ENCODE measurements at regions not wholly inside any gene's neighbourhood (a gene's known extent, or its start where the extent isn't known, plus 50 kb on each side); places are given as distances from the start of the nearest gene placed in this dataset.

GRCh38 chr11:109077291-109077920, 344.6 kb upstream of the C11orf87 start:
- intact Hi-C loops (cut with DNase I, micrococcal nuclease) = no loop called here
- no peaks in the 10 kb centered on the region for H3K27me3 Mint-ChIP-seq
- ChIA-PET CTCF (no interaction called here), POLR2A (no interaction called here)
- H3K36me3 Mint-ChIP-seq (ENCODE audit: low read depth) = no peaks in the 10 kb centered on the region
- H3K4me1 Mint-ChIP-seq = no peaks in the 10 kb centered on the region
- H3K4me3 Mint-ChIP-seq = no peak overlapping the region
- DNase-seq = no peak
- H3K9me3 Mint-ChIP-seq (ENCODE audit: low read depth) = no peaks in the 10 kb centered on the region
- no peak overlapping the region for H3K27ac Mint-ChIP-seq
- no peak for ATAC-seq

- no peak for DNase-seq
- H3K27ac Mint-ChIP-seq = no peak overlapping the region
- H3K4me1 Mint-ChIP-seq = no peaks in the 10 kb centered on the region
- ChIA-PET POLR2A (no interaction called here), CTCF (no interaction called here)
- H3K27me3 Mint-ChIP-seq = no peaks in the 10 kb centered on the region
- no peak for ATAC-seq
- intact Hi-C loops (cut with DNase I, micrococcal nuclease) = no loop called here
- H3K4me3 Mint-ChIP-seq = no peak overlapping the region
- peaks cover 2% of the 10 kb centered on the region for H3K9me3 Mint-ChIP-seq (ENCODE audit: low read depth)
- no peaks in the 10 kb centered on the region for H3K36me3 Mint-ChIP-seq (ENCODE audit: low read depth)
Measured at GRCh38 chr11:109085708-109086373, 336.1 kb upstream of the C11orf87 start.

- H3K27ac Mint-ChIP-seq = no peak overlapping the region
- H3K9me3 Mint-ChIP-seq (ENCODE audit: low read depth) = peaks cover 2% of the 10 kb centered on the region
- ATAC-seq (no peak), DNase-seq (no peak)
- POLR2A ChIA-PET = no interaction called here
- no peaks in the 10 kb centered on the region for H3K27me3 Mint-ChIP-seq
- intact Hi-C loops (cut with DNase I, micrococcal nuclease) = no loop called here
- H3K4me1 Mint-ChIP-seq = no peaks in the 10 kb centered on the region
- no peak overlapping the region for H3K4me3 Mint-ChIP-seq
- H3K36me3 Mint-ChIP-seq (ENCODE audit: low read depth) = no peaks in the 10 kb centered on the region
- CTCF ChIA-PET = no interaction called here
Measured at GRCh38 chr11:109086931-109087330, 335.1 kb upstream of the C11orf87 start.

GRCh38 chr11:109088086-109088485, 333.9 kb upstream of the C11orf87 start:
- H3K4me1 Mint-ChIP-seq = no peaks in the 10 kb centered on the region
- no peaks in the 10 kb centered on the region for H3K27me3 Mint-ChIP-seq
- intact Hi-C loops (cut with DNase I, micrococcal nuclease) = no loop called here
- DNase-seq = no peak
- H3K9me3 Mint-ChIP-seq (ENCODE audit: low read depth) = peaks cover 2% of the 10 kb centered on the region
- ATAC-seq = no peak
- no peak overlapping the region for H3K4me3 Mint-ChIP-seq
- ChIA-PET CTCF (no interaction called here), POLR2A (no interaction called here)
- no peaks in the 10 kb centered on the region for H3K36me3 Mint-ChIP-seq (ENCODE audit: low read depth)
- H3K27ac Mint-ChIP-seq = no peak overlapping the region

- DNase-seq (no peak), ATAC-seq (no peak)
- no peak overlapping the region for H3K27ac Mint-ChIP-seq
- H3K4me3 Mint-ChIP-seq = no peak overlapping the region
- no peaks in the 10 kb centered on the region for H3K9me3 Mint-ChIP-seq (ENCODE audit: low read depth)
- H3K4me1 Mint-ChIP-seq = no peaks in the 10 kb centered on the region
- ChIA-PET POLR2A (interaction anchor here (0.6 kb wide), 1 partner anchor 375 kb away, joined by 7 read pairs; no protein-coding TSS in a partner anchor), CTCF (no interaction called here)
- H3K27me3 Mint-ChIP-seq = no peaks in the 10 kb centered on the region
- no peaks in the 10 kb centered on the region for H3K36me3 Mint-ChIP-seq (ENCODE audit: low read depth)
- intact Hi-C loops (cut with DNase I, micrococcal nuclease) = no loop called here
Measured at GRCh38 chr11:109089144-109089543, 332.8 kb upstream of the C11orf87 start.

- no peak for DNase-seq
- intact Hi-C loops (cut with DNase I, micrococcal nuclease) = no loop called here
- Mint-ChIP-seq H3K9me3 (ENCODE audit: low read depth) (no peaks in the 10 kb centered on the region), H3K4me1 (no peaks in the 10 kb centered on the region), H3K36me3 (ENCODE audit: low read depth) (no peaks in the 10 kb centered on the region), H3K4me3 (no peak overlapping the region), H3K27ac (no peak overlapping the region), H3K27me3 (no peaks in the 10 kb centered on the region)
- ChIA-PET CTCF (no interaction called here), POLR2A (no interaction called here)
- ATAC-seq = no peak
Measured at GRCh38 chr11:109093354-109093753, 328.6 kb upstream of the C11orf87 start.

GRCh38 chr11:109096266-109096665, 325.7 kb upstream of the C11orf87 start:
- H3K4me1 Mint-ChIP-seq = no peaks in the 10 kb centered on the region
- ChIA-PET POLR2A (no interaction called here), CTCF (no interaction called here)

GRCh38 chr11:109106151-109106906, 315.7 kb upstream of the C11orf87 start:
- Mint-ChIP-seq H3K4me3 (no peak overlapping the region), H3K27me3 (no peaks in the 10 kb centered on the region), H3K9me3 (ENCODE audit: low read depth) (no peaks in the 10 kb centered on the region), H3K4me1 (no peaks in the 10 kb centered on the region), H3K27ac (no peak overlapping the region), H3K36me3 (ENCODE audit: low read depth) (no peaks in the 10 kb centered on the region)
- ATAC-seq (no peak), DNase-seq (no peak)
- ChIA-PET CTCF (no interaction called here), POLR2A (no interaction called here)
- intact Hi-C loops (cut with DNase I, micrococcal nuclease) = no loop called here

More at GRCh38 chr11:109096266-109096665, 325.7 kb upstream of the C11orf87 start:
- no peak overlapping the region for H3K4me3 Mint-ChIP-seq
- intact Hi-C loops (cut with DNase I, micrococcal nuclease) = no loop called here
- H3K9me3 Mint-ChIP-seq (ENCODE audit: low read depth) = no peaks in the 10 kb centered on the region
- DNase-seq (no peak), ATAC-seq (no peak)
- no peak overlapping the region for H3K27ac Mint-ChIP-seq
- no peaks in the 10 kb centered on the region for H3K36me3 Mint-ChIP-seq (ENCODE audit: low read depth)
- no peaks in the 10 kb centered on the region for H3K27me3 Mint-ChIP-seq

GRCh38 chr11:109109150-109109549, 312.8 kb upstream of the C11orf87 start:
- H3K36me3 Mint-ChIP-seq (ENCODE audit: low read depth) = no peaks in the 10 kb centered on the region
- no peaks in the 10 kb centered on the region for H3K4me1 Mint-ChIP-seq
- intact Hi-C loops (cut with DNase I, micrococcal nuclease) = no loop called here
- POLR2A ChIA-PET = no interaction called here
- ATAC-seq (no peak), DNase-seq (no peak)
- no peak overlapping the region for H3K27ac Mint-ChIP-seq
- CTCF ChIA-PET = interaction anchor here (0.6 kb wide), 1 partner anchor 90 kb away, joined by 3 read pairs; no protein-coding TSS in a partner anchor
- H3K4me3 Mint-ChIP-seq = no peak overlapping the region
- peaks cover 3% of the 10 kb centered on the region for H3K27me3 Mint-ChIP-seq
- H3K9me3 Mint-ChIP-seq (ENCODE audit: low read depth) = no peaks in the 10 kb centered on the region

GRCh38 chr11:109109571-109110315, 312.2 kb upstream of the C11orf87 start:
- DNase-seq (no peak), ATAC-seq (no peak)
- no peaks in the 10 kb centered on the region for H3K9me3 Mint-ChIP-seq (ENCODE audit: low read depth)
- H3K4me3 Mint-ChIP-seq = no peak overlapping the region
- intact Hi-C loops (cut with DNase I, micrococcal nuclease) = no loop called here
- no peaks in the 10 kb centered on the region for H3K4me1 Mint-ChIP-seq
- POLR2A ChIA-PET = no interaction called here
- no peaks in the 10 kb centered on the region for H3K36me3 Mint-ChIP-seq (ENCODE audit: low read depth)
- peaks cover 3% of the 10 kb centered on the region for H3K27me3 Mint-ChIP-seq
- CTCF ChIA-PET = interaction anchor here (0.6 to 0.7 kb wide), 2 partner anchors 89 to 479 kb away, joined by 3 to 6 read pairs; no protein-coding TSS in a partner anchor
- no peak overlapping the region for H3K27ac Mint-ChIP-seq

GRCh38 chr11:109112261-109112660, 309.7 kb upstream of the C11orf87 start:
- DNase-seq = no peak
- H3K4me1 Mint-ChIP-seq = no peaks in the 10 kb centered on the region
- ChIA-PET POLR2A (no interaction called here), CTCF (interaction anchor here (0.6 to 1.0 kb wide), 3 partner anchors 10 to 22 kb away, joined by 3 to 5 read pairs (median 3); no protein-coding TSS in a partner anchor)
- no peaks in the 10 kb centered on the region for H3K36me3 Mint-ChIP-seq (ENCODE audit: low read depth)
- H3K27me3 Mint-ChIP-seq = peaks cover 3% of the 10 kb centered on the region
- no peak overlapping the region for H3K4me3 Mint-ChIP-seq
- H3K27ac Mint-ChIP-seq = no peak overlapping the region
- H3K9me3 Mint-ChIP-seq (ENCODE audit: low read depth) = no peaks in the 10 kb centered on the region
- ATAC-seq = no peak
- intact Hi-C loops (cut with DNase I, micrococcal nuclease) = no loop called here

Measured in activated CD4-positive, alpha-beta T cell treated with anti-CD3 and anti-CD28 coated beads for 36 hours (primary cell).